K562 (cell line): ENCODE measurements at regions not wholly inside any gene's neighbourhood (a gene's known extent, or its start where the extent isn't known, plus 50 kb on each side); places are given as distances from the start of the nearest gene placed in this dataset.
"Not testable (repeated sequence)": the region's sequence is repeated elsewhere in the genome, so short reads cannot be mapped to it uniquely, and the experiment has no call there.

Experiments used
- ATAC-seq: fragments of 200-7000 bp; cut with Tn5 transposase; 3 replicates; pipeline ENCODE4 v1.9.1; 2020; ENCODE audit warnings: moderate library complexity
- BruUV-seq: library from RNA; stranded (reverse); fragments of 400-500 nt; replicated peaks from 2 replicates; lab custom pipeline; 2021; lab: Mats Ljungman, UMichigan
- CTCF ChIA-PET: fragments of 300-600 bp; formaldehyde crosslinking; extraction: SDS; loops from one replicate; lab custom pipeline; 2021; ENCODE audit warnings: low intra/inter-chr PET ratio; lab: Yijun Ruan, JAX
- POLR2A ChIA-PET: fragments of 300-600, 350-650 bp; sonication (Branson Sonifier 250); formaldehyde crosslinking; extraction: SDS; loops from one replicate; lab custom pipeline; 2021; ENCODE audit warnings: antibody characterized with exemption, inconsistent platforms; lab: Yijun Ruan, JAX
- DNase-seq, 4 experiments: peaks; one replicate each; pipeline versions ENCODE4 v3.0.0 to v3.0.0-alpha.2; 2011 to 2018; ENCODE audit warnings: low spot score in 3 of 4, mixed read lengths in 3 of 4; ENCODE audit errors: extremely low read depth in 1 of 4
- FAIRE-seq: peaks from 2 replicates; lab custom pipeline; 2011; peaks lifted over from hg19 to GRCh38; lab: Jason Lieb, UNC
- H2AFZ ChIP-seq: 2 replicates; pipeline ENCODE4 v1.6.0; 2011; ENCODE audit warnings: low read depth, low read length, control low read depth, inconsistent platforms
- H3K27ac ChIP-seq: fragments of 200-600 bp; 3 replicates; pipeline ENCODE4 v1.8.0; 2011; ENCODE audit warnings: low read depth, mild to moderate bottlenecking, control low read depth, inconsistent platforms, low read length, moderate library complexity, mixed read lengths; ENCODE audit errors: extremely low read depth
- H3K27me3 ChIP-seq, 2 experiments: fragments of 300-600 bp in 1 of 2; 2 replicates in 1 of 2; 3 replicates in 1 of 2; pipeline versions ENCODE4 v1.6.0 to v1.8.0; 2011; ENCODE audit warnings: inconsistent platforms in 2 of 2, low read length in 2 of 2, mild to moderate bottlenecking in 1 of 2, mixed read lengths in 1 of 2, moderate library complexity in 1 of 2; ENCODE audit not compliant: control insufficient read depth in 2 of 2, insufficient read depth in 2 of 2
- H3K36me3 ChIP-seq: fragments of 300-600 bp; 3 replicates; pipeline ENCODE4 v1.8.0; 2011; ENCODE audit warnings: mild to moderate bottlenecking, low read length, inconsistent platforms; ENCODE audit not compliant: control insufficient read depth, insufficient read depth
- H3K4me1 ChIP-seq, 2 experiments: fragments of 200-600 bp in 1 of 2; replicated peaks in 1 of 2; 2 replicates in 1 of 2; 3 replicates in 1 of 2; pipeline versions ENCODE4 v1.5.1 to v1.8.0; 2011; ENCODE audit warnings: inconsistent platforms in 2 of 2, low read length in 2 of 2, mild to moderate bottlenecking in 1 of 2, mixed read lengths in 1 of 2, moderate library complexity in 1 of 2; ENCODE audit not compliant: control insufficient read depth in 2 of 2, insufficient read depth in 2 of 2
- H3K4me2 ChIP-seq: 2 replicates; pipeline ENCODE4 v1.6.1; 2011; ENCODE audit warnings: low read length, control low read depth, inconsistent platforms, mixed read lengths; ENCODE audit not compliant: insufficient read depth
- H3K4me3 ChIP-seq: fragments of 200-600 bp; sonication (generic), shearing (Covaris generic); 2 replicates; pipeline ENCODE4 v1.5.1; 2016; ENCODE audit warnings: control low read depth, inconsistent platforms
- H3K79me2 ChIP-seq: fragments of 200-600 bp; 3 replicates; pipeline ENCODE4 v1.8.0; 2011; ENCODE audit warnings: low read length, inconsistent platforms; ENCODE audit not compliant: control insufficient read depth, insufficient read depth
- H3K9ac ChIP-seq, 2 experiments: 2 replicates each; pipeline versions ENCODE4 v1.6.0 to v1.6.1; 2011; ENCODE audit warnings: low read depth in 2 of 2, low read length in 2 of 2, control low read depth in 1 of 2, inconsistent platforms in 1 of 2, mild to moderate bottlenecking in 1 of 2, mixed read lengths in 1 of 2; ENCODE audit not compliant: insufficient read depth in 1 of 2
- H3K9me1 ChIP-seq: one replicate; pipeline ENCODE4 v1.6.0; 2011; ENCODE audit warnings: inconsistent platforms, mild to moderate bottlenecking, low read length, moderate library complexity; ENCODE audit not compliant: control insufficient read depth, insufficient read depth
- H3K9me3 ChIP-seq: replicated peaks from 2 replicates; pipeline ENCODE4 v1.5.1; 2011; ENCODE audit warnings: low read depth, low read length, inconsistent platforms; ENCODE audit not compliant: control insufficient read depth, insufficient read depth
- H4K20me1 ChIP-seq: replicated peaks from 2 replicates; pipeline ENCODE4 v1.6.1; 2011; ENCODE audit warnings: low read length, inconsistent platforms, mixed read lengths; ENCODE audit not compliant: control insufficient read depth, insufficient read depth
- BRF2 ChIP-seq: IDR thresholded peaks from 3 replicates; pipeline ENCODE4 v1.6.1; 2011; ENCODE audit warnings: borderline replicate concordance, mild to moderate bottlenecking; ENCODE audit not compliant: insufficient read length, insufficient read depth
- CCNT2 ChIP-seq: IDR thresholded peaks from 2 replicates; pipeline ENCODE4 v1.6.1; 2011; ENCODE audit warnings: borderline replicate concordance, low read depth, mild to moderate bottlenecking, moderate library complexity, mixed read lengths, low read length; ENCODE audit not compliant: insufficient read length; ENCODE audit errors: extremely low read depth
- CHD4 ChIP-seq: fragments of 200-600 bp; sonication (generic); IDR thresholded peaks from 3 replicates; pipeline ENCODE4 v1.6.1; 2012; ENCODE audit warnings: low read depth, mild to moderate bottlenecking, mixed read lengths, low read length, inconsistent platforms; ENCODE audit not compliant: insufficient read depth, insufficient replicate concordance, poor library complexity, severe bottlenecking
- ILF3 ChIP-seq: fragments of 450-650 bp; IDR thresholded peaks from 2 replicates; pipeline ENCODE4 v1.6.1; 2018; ENCODE audit warnings: antibody characterized with exemption, mild to moderate bottlenecking, moderate library complexity, borderline replicate concordance
- PHTF2 ChIP-seq: fragments of 250-450 bp; sonication (Bioruptor Pico); IDR thresholded peaks from 2 replicates; pipeline ENCODE4 v1.5.0; 2021; ENCODE audit warnings: mild to moderate bottlenecking
- POLR2B ChIP-seq: fragments of 450-650 bp; IDR thresholded peaks from 2 replicates; pipeline ENCODE4 v1.6.1; 2018; ENCODE audit warnings: low read depth; ENCODE audit not compliant: partially characterized antibody
- SETDB1 ChIP-seq: IDR thresholded peaks from one replicate; pipeline ENCODE4 v1.6.1; 2012; ENCODE audit warnings: low read length, control low read depth, inconsistent platforms
- SMC3 ChIP-seq: conservative IDR thresholded peaks from 2 replicates; pipeline ENCODE4 v1.6.1; 2011; ENCODE audit warnings: low read depth, low read length, improper control_type of control experiment; ENCODE audit not compliant: insufficient read depth
- SRSF7 ChIP-seq: fragments of 200-400 bp; formaldehyde crosslinking; optimal IDR thresholded peaks from 2 replicates; pipeline ENCODE3; 2017; ENCODE audit warnings: mild to moderate bottlenecking, low read depth, low read length
- ZKSCAN3 ChIP-seq: fragments of 250-450 bp; sonication (Bioruptor Pico); IDR thresholded peaks from 2 replicates; pipeline ENCODE4 v1.4.0; 2020
- WGBS: fragments of 100-300 bp; shearing (Covaris generic); methylation state at CpG from one replicate; pipeline ENCODE4 v1.1.6; 2016; ENCODE audit warnings: low coverage, mixed read lengths; ENCODE audit not compliant: insufficient coverage; ENCODE audit errors: missing lambda C conversion rate; 5-methylcytosine and 5-hydroxymethylcytosine counted together
- in situ Hi-C: fragments of 300-500 bp; cut with MboI; formaldehyde crosslinking; loops from 4 replicates; pipeline ENCODE4 v1.15.0; 2018; ENCODE audit warnings: inconsistent platforms, mixed read lengths
- intact Hi-C: fragments of 100-400 bp; cut with micrococcal nuclease; formaldehyde crosslinking; loops from 2 replicates; pipeline ENCODE4 v1.14.2; 2022

- TF ChIP-seq POLR2B = no peak
- TF ChIP-seq SETDB1 = no peak
- no peak for TF ChIP-seq CCNT2
- TF ChIP-seq SMC3 = no peak
- TF ChIP-seq ZKSCAN3 (CRISPR knock-in tag) = no peak
These were observed 620.5 kb upstream of the GHITM start (continued) for GRCh38 chr10:83518779-83519178.

DNA sequence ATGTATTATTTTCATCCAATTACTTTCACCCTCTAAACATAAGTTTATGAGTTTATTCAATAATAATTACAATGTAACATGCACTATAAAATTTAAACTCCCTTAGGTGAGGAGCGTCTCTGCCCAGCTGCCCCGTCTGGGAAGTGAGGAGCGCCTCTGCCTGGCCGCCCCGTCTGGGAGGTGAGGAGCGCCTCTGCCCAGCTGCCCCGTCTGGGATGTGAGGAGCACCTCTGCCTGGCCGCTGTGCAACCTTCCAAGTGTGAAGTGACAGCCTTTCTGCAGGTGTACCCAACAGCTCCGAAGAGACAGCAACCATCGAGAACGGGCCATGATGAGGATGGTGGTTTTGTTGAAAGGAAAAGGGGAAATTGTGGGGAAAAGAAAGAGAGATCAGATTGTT lies 618.9 kb upstream of the GHITM start:
- DNase-seq, intact Hi-C loops, H3K79me2 ChIP-seq, H2AFZ ChIP-seq, FAIRE-seq, POLR2A ChIA-PET, H3K4me3 ChIP-seq, H3K4me2 ChIP-seq, H3K9me1 ChIP-seq, H3K27ac ChIP-seq, H4K20me1 ChIP-seq, CTCF ChIA-PET, H3K27me3 ChIP-seq, H3K4me1 ChIP-seq, in situ Hi-C loops, ATAC-seq, BruUV-seq, H3K9me3 ChIP-seq, H3K9ac ChIP-seq, H3K36me3 ChIP-seq: not testable (repeated sequence)
- WGBS = 0% methylated on average over 11 of the region's 11 CpGs

DNA sequence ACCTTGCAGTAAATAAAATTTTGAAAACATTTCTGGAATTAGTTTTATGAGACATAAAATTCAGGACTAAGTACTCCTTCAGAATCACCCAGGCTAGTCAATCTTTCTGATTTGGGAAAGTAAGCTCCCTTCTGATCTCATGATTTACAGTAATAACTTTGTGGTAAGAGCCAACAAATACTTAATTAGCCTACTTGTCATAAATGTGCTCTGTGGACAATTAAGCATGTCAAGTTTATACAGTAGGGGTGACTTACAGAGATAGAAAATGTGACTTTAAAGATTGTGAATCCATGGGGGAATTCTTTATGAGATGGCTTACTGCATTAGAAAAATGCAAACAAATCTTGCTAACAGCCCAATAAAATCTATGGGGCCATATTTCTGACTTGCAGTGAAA lies 616.9 kb upstream of the GHITM start:
- Histone ChIP-seq H3K4me1 (no peaks in the 10 kb centered on the region), H2AFZ (no peak overlapping the region), H3K79me2 (no peaks in the 10 kb centered on the region), H3K9me3 (no peaks in the 10 kb centered on the region; the same call in 1 of the 2 replicates), H4K20me1 (no peaks in the 10 kb centered on the region), H3K27ac (no peak overlapping the region), H3K4me2 (no peak overlapping the region), H3K9me1 (no peaks in the 10 kb centered on the region), H3K9ac (no peak overlapping the region), H3K4me3 (no peak overlapping the region), H3K27me3 (no peaks in the 10 kb centered on the region), H3K36me3 (no peaks in the 10 kb centered on the region)
- FAIRE-seq (no peak), ATAC-seq (no peak), DNase-seq (no peak)
- TF ChIP-seq BRF2 = no peak
- no peak for TF ChIP-seq PHTF2
- TF ChIP-seq CHD4 = no peak
- TF ChIP-seq ILF3 = no peak
- no peak for TF ChIP-seq SRSF7
- intact Hi-C loops = no loop called here
- POLR2A ChIA-PET = no interaction called here
- in situ Hi-C loops = no loop called here
- no TSS peak for BruUV-seq
- CTCF ChIA-PET = no interaction called here
